ENCODE measurements at regions not wholly inside any gene's neighbourhood (a gene's known extent, or its start where the extent isn't known, plus 50 kb on each side); places are given as distances from the start of the nearest gene placed in this dataset.

- TF ChIP-seq CTCF (conservative IDR thresholded peaks at IDR 0.05), result no peak
- TF ChIP-seq EZH2 (IDR thresholded peaks at IDR 0.05; ENCODE audit: low read depth), result no peak
Measured at GRCh38 chr17:63331301-63332061, 114.6 kb downstream of the CYB561 start.
